Neuron (in vitro differentiated cells): ENCODE measurements at regions not wholly inside any gene's neighbourhood (a gene's known extent, or its start where the extent isn't known, plus 50 kb on each side); places are given as distances from the start of the nearest gene placed in this dataset.

ENCODE experiments used
- H2AFZ ChIP-seq: one replicate; pipeline ENCODE4 v1.6.1; 2013; ENCODE audit warnings: low read depth, mild to moderate bottlenecking, inconsistent platforms, low read length, moderate library complexity
- H3K27me3 ChIP-seq: one replicate; pipeline ENCODE4 v1.6.1; 2013; ENCODE audit warnings: low read length; ENCODE audit not compliant: insufficient read depth
- H3K36me3 ChIP-seq: one replicate; pipeline ENCODE4 v1.6.1; 2013; ENCODE audit warnings: low read length; ENCODE audit not compliant: insufficient read depth
- H3K4me1 ChIP-seq: one replicate; pipeline ENCODE4 v1.6.1; 2013; ENCODE audit warnings: low read length; ENCODE audit not compliant: insufficient read depth
- H3K4me3 ChIP-seq: 2 replicates; pipeline ENCODE4 v1.5.1; 2013; ENCODE audit warnings: mild to moderate bottlenecking, low read length, moderate library complexity
- H3K9me3 ChIP-seq: one replicate; pipeline ENCODE4 v1.6.1; 2013; ENCODE audit warnings: low read length

DNA sequence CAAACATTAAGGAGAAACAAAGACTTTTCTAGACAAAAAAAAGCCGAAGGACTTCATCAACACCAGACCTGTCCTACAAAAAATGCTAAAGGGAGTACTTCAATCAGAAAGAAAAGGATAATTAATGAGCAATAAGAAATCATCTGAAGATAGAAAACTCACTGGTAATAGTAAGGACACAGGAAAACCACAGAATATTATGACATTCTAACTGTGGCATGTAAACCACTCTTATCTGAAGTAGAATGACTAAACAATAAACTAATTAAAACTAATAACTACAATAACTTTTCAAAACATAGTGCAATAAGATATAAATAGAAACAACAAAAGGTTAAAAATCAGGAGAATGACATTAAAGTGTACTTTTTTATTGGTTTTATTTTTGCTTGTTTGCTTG, 584.5 kb upstream of the CCDC54 start:
- H3K27me3 ChIP-seq: no peaks in the 10 kb centered on the region
- no peak overlapping the region for H2AFZ ChIP-seq
- H3K4me1 ChIP-seq: no peaks in the 10 kb centered on the region
- no peaks in the 10 kb centered on the region for H3K9me3 ChIP-seq
- no peak overlapping the region for H3K4me3 ChIP-seq
- no peaks in the 10 kb centered on the region for H3K36me3 ChIP-seq

DNA sequence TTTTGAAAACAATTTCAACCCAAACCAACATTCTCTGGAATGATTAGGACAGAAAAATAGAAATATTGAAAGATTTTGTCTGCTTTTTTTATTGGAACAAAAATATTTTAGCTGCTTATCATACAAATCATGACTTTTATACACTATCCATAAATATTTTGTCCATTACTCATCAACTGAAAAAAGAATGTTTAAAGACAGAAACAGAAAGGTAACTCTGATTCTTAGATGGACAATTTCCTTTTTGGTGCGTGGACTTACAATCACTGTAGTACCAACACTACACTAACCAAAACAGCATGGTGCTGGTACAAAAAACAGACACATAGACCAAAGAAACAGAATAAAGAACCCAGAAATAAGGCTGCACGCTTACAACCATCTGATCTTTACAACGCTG, 582.8 kb upstream of the CCDC54 start:
- no peaks in the 10 kb centered on the region for H3K4me1 ChIP-seq
- no peaks in the 10 kb centered on the region for H3K36me3 ChIP-seq
- H3K4me3 ChIP-seq: no peak overlapping the region
- H3K27me3 ChIP-seq: no peaks in the 10 kb centered on the region
- no peak overlapping the region for H2AFZ ChIP-seq
- no peaks in the 10 kb centered on the region for H3K9me3 ChIP-seq

DNA sequence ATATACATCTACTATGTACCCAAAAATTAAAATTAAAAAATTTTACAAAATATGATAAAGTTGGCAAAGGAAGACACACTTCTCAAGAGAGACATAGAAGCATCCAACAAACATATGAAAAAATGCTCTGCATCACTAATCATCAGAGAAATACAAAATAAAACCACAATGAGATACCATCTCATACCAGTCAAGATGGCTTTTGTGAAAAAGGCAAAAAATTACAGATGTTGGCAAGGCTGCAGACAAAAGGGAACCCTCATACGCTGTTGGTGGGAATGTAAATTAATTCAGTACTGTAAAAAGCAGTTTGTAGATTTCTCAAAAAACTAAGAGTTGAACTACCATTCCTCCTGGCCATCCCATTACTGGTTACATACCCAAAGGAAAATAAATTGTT, 581.7 kb upstream of the CCDC54 start:
- Histone ChIP-seq H3K9me3 (no peaks in the 10 kb centered on the region), H2AFZ (no peak overlapping the region), H3K4me3 (no peak overlapping the region), H3K4me1 (no peaks in the 10 kb centered on the region), H3K36me3 (no peaks in the 10 kb centered on the region), H3K27me3 (no peaks in the 10 kb centered on the region)

DNA sequence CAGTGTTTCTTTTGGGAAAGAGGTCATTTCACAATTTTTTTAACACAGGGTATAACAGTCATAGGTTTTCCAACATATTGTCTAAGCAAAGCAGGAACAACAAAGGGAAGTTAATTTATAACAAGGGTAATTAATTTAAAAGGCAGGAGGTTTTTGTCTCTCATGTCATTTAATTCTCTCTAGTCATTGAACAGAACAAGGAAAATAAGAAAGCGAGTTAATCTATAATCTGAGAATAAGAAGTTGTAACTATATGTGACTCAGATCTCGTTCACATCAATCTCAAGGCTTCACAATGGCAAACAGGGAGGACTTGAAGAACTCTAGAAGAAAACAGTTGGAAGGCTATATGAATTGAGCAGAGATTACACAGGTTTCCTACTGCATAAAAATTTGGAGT, 579.8 kb upstream of the CCDC54 start:
- H2AFZ ChIP-seq: no peak overlapping the region
- no peaks in the 10 kb centered on the region for H3K27me3 ChIP-seq
- no peaks in the 10 kb centered on the region for H3K36me3 ChIP-seq
- no peaks in the 10 kb centered on the region for H3K9me3 ChIP-seq
- H3K4me3 ChIP-seq: no peak overlapping the region
- no peaks in the 10 kb centered on the region for H3K4me1 ChIP-seq

DNA sequence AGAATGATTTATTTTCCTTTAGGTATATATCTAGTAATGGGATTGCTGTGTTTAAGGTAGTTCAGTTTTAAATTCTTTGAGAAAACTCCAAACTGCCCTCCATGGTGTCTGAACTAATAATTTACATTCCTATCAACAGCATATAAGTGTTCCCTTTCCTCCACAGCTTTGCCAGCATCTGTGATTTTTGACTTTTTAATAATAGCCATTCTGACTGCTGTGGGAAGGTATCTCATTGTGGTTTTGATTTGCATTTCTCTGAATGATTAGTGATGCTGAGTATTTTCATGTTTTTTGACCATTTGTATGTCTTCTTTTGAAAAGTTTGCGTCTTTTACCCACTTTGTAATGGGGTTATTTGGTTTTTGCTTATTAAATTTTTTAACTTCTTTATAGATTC, 571.6 kb upstream of the CCDC54 start:
- Histone ChIP-seq H2AFZ (no peak overlapping the region), H3K27me3 (no peaks in the 10 kb centered on the region), H3K36me3 (no peaks in the 10 kb centered on the region), H3K9me3 (no peaks in the 10 kb centered on the region), H3K4me1 (no peaks in the 10 kb centered on the region), H3K4me3 (no peak overlapping the region)

DNA sequence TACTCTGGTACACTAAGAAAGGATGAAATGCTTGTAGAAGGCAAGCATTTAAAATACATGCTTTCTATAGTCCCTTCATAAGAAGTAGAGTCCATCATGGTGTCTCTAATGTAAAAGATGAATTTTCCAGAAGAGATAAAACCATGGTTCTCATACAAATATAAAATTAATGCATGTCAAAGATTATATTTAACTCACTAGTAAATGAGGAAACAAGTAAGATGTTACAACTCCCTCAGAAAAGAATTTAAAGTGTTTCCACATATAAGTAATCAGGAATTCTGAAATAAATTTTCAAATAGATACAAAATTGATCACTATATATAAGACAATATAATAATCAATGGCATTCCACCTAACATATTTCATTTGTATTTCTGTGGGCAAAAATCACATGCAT, 570.3 kb upstream of the CCDC54 start:
- peaks cover 5% of the 10 kb centered on the region for H3K4me1 ChIP-seq
- no peaks in the 10 kb centered on the region for H3K36me3 ChIP-seq
- no peaks in the 10 kb centered on the region for H3K27me3 ChIP-seq
- H3K4me3 ChIP-seq: no peak overlapping the region
- H3K9me3 ChIP-seq: no peaks in the 10 kb centered on the region
- no peak overlapping the region for H2AFZ ChIP-seq

DNA sequence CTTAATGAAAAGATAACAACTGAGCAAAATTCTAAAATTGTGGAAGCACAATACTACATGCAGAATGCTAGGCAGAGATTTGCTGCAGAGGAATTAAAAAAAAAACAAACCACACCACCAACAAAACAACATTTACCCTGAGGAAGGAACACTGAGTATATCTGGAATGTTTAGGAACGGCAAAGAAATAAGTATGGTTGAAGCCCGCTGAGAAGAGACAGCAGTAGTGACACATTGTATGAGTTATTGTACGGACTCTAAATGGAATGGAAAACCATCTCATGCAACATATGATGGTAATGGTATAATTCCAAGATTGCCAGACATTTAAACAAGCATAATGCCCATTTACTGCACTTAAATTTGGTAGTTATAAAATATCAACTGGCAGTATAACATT, 568.2 kb upstream of the CCDC54 start:
- H3K4me3 ChIP-seq: no peak overlapping the region
- no peaks in the 10 kb centered on the region for H3K36me3 ChIP-seq
- no peaks in the 10 kb centered on the region for H3K27me3 ChIP-seq
- H3K9me3 ChIP-seq: no peaks in the 10 kb centered on the region
- H3K4me1 ChIP-seq: peaks cover 5% of the 10 kb centered on the region
- no peak overlapping the region for H2AFZ ChIP-seq

DNA sequence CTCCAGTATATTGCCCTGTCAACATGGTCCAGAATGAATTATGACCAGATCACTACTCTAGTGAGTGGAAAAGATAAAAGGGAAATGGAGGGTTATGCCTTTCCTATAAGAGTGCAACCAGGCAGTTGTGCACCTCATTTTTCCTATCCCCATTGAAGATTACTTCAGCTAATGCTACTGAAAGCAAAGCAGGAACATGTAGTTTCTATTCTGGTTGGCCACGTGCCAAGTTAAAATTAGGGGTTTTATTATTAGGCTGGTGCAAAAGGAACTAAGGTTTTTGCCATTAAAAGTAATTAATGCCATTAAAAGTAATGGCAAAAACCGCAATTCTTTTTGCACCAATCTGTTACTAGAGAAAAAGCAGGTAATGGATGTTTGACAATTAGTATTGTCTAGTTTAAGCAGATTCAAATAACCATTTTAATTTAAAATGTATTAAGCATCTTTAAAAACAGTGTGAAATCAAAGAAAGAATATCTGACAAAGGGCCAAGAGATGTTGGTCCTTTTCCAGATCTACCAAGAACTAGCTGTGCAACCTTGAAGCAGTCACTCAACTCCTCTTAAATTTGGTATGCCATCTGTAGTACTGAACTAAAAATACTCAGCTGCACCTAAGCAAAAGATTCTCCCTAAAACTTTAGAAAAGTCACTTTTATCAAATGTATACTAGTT, 567.5 kb upstream of the CCDC54 start:
- Histone ChIP-seq H3K36me3 (no peaks in the 10 kb centered on the region), H3K4me1 (peaks cover 5% of the 10 kb centered on the region), H3K4me3 (no peak overlapping the region)

DNA sequence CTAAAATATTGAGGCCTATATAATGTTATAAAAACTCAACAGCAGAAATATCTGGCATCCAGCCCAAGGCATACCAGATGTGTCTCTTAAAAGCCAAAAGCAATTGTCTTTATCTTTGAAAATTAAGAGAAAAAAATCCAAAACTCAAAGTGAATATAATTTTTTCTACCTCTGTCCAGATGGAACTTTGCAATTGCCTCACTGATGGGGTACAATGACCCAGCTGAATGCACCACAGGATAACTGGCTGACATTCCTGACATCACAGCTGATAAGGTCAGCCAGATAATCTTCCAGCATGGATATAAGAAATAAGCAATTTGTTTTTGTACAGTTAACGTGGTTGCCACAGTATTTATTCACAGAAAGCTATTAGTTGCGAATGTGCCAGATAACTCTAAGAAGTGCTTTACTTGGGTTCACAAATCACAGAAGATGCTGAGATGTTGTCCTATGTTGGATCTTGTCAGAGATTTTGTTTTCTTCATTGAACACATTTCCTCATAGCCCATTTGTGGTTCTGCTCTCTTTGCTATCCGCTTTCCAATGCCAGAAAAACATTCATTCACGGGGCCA, 566.9 kb upstream of the CCDC54 start:
- Histone ChIP-seq H3K27me3 (no peaks in the 10 kb centered on the region), H2AFZ (no peak overlapping the region)

More for the DNA sequence above, 567.5 kb upstream of the CCDC54 start:
- no peaks in the 10 kb centered on the region for H3K27me3 ChIP-seq
- H2AFZ ChIP-seq: no peak overlapping the region
- no peaks in the 10 kb centered on the region for H3K9me3 ChIP-seq

DNA sequence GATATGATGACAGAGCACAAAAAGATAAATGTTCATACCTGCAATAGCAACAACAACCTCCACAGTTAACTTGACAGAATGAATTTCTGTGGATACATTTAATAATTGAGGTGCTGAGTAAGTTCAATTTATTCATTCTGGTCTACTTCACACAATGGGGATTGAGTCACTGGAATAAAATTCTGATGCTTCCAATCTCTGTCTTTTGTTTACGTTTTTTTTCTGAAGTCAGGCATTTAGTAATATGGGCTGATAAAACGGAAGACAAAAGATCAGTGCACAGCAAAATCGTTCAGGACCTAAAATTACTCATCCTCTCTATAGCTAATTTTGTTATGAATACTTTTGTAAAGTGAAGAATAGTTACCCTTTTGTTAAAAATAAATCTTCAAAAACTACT, 565.9 kb upstream of the CCDC54 start:
- no peaks in the 10 kb centered on the region for H3K9me3 ChIP-seq
- no peak overlapping the region for H3K4me3 ChIP-seq
- no peak overlapping the region for H2AFZ ChIP-seq
- peaks cover 5% of the 10 kb centered on the region for H3K4me1 ChIP-seq
- no peaks in the 10 kb centered on the region for H3K27me3 ChIP-seq
- no peaks in the 10 kb centered on the region for H3K36me3 ChIP-seq

More for the DNA sequence above, 566.9 kb upstream of the CCDC54 start:
- no peak overlapping the region for H3K4me3 ChIP-seq
- H3K9me3 ChIP-seq: no peaks in the 10 kb centered on the region
- no peaks in the 10 kb centered on the region for H3K36me3 ChIP-seq
- H3K4me1 ChIP-seq: peaks cover 5% of the 10 kb centered on the region

DNA sequence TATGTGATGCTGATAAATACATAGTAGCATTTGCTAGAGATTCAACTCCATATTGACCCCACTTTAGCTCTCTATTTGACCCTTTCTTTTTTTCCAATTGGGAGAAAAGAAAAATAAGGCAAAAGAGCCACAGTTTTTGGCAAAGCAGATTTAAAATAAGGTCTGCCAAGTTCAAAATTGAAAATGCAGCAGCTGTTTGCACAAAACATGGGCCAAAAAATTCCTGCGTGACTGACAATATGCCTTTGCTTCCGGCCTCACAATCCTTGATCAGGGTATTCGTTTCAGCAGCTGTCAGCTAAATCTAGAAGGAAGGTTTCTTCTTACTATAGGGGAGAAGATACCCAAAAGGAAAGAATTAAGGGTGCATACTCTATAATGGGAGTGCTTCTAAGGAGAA, 563.5 kb upstream of the CCDC54 start:
- H2AFZ ChIP-seq: no peak overlapping the region
- H3K36me3 ChIP-seq: no peaks in the 10 kb centered on the region
- no peak overlapping the region for H3K4me3 ChIP-seq
- H3K27me3 ChIP-seq: no peaks in the 10 kb centered on the region
- peaks cover 5% of the 10 kb centered on the region for H3K4me1 ChIP-seq
- H3K9me3 ChIP-seq: no peaks in the 10 kb centered on the region

DNA sequence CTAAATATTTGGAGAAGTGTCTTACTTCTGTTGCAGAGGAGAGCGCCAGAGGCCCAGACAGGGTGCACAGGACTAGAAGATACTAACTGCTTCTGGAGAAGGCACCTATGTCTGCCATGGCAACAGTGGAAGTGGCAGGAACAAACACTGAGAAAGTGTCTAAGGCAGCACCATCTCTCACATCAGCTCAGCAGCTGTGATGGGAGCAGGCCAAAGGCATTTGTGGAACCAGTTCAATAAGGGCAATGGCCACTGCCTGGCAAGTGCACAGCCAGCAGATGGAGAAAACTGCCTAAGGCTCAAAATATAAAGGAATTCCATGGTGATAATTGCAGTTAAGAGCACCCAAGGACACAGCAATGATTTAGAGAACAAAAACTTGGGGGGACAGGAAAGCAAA, 563.0 kb upstream of the CCDC54 start:
- Histone ChIP-seq H3K4me1 (peaks cover 5% of the 10 kb centered on the region), H3K4me3 (no peak overlapping the region), H3K27me3 (no peaks in the 10 kb centered on the region), H2AFZ (no peak overlapping the region), H3K9me3 (no peaks in the 10 kb centered on the region), H3K36me3 (no peaks in the 10 kb centered on the region)

DNA sequence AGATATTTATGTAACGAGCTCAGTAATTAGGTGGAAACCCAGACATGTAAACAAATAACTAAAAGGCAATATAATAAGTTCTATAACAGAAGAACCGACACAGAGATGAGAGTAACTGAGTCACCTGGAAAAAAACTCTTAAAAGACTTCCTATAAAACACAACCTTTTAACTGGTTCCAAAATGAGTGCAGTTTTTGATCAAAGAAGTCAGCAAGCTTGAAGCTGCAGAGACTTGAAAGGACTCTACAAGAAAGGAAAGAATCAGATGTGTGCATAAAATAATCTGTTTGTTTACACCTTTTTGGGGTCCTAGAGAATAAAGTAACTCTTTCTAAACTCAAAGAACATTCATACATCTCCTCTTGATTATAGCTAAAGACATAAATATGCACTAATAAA, 560.4 kb upstream of the CCDC54 start:
- no peaks in the 10 kb centered on the region for H3K36me3 ChIP-seq
- H3K4me3 ChIP-seq: no peak overlapping the region
- H3K9me3 ChIP-seq: no peaks in the 10 kb centered on the region
- no peaks in the 10 kb centered on the region for H3K4me1 ChIP-seq
- no peak overlapping the region for H2AFZ ChIP-seq
- H3K27me3 ChIP-seq: no peaks in the 10 kb centered on the region

DNA sequence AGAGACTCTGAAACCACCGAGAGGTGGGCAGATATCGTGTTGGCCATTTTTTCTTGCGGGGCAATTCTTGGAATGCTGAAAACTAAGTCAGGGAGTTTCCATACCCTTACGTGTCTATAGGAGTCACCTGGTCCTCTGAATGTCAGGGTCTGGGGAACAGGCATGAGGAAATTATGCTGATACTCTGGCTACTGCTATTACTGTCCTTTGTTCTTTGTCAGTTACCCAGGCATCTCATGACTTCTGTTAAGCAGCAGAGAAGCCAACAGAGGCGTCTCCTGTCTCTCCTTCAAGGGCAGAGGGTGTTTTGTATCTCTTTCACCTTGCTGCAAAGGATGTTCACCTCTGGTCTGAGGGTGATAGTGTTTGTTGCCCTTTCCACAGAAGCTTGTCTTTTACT, 559.5 kb upstream of the CCDC54 start:
- no peaks in the 10 kb centered on the region for H3K4me1 ChIP-seq
- H3K4me3 ChIP-seq: no peak overlapping the region
- no peaks in the 10 kb centered on the region for H3K27me3 ChIP-seq
- H3K36me3 ChIP-seq: no peaks in the 10 kb centered on the region
- H2AFZ ChIP-seq: no peak overlapping the region
- no peaks in the 10 kb centered on the region for H3K9me3 ChIP-seq
